SJSA1 (cell line): ENCODE measurements at regions not wholly inside any gene's neighbourhood (a gene's known extent, or its start where the extent isn't known, plus 50 kb on each side); places are given as distances from the start of the nearest gene placed in this dataset.
"Not testable (repeated sequence)": the region's sequence is repeated elsewhere in the genome, so short reads cannot be mapped to it uniquely, and the experiment has no call there.

Experiments used
- DNase-seq, 2 experiments: peaks; one replicate each; pipeline ENCODE4 v3.0.0-alpha.2; 2015 to 2020; ENCODE audit warnings: low spot score in 2 of 2, low read depth in 1 of 2
- H3K27ac ChIP-seq: fragments of 250-450 bp; sonication (Bioruptor Pico); 2 replicates; pipeline ENCODE4 v1.5.1; 2020; ENCODE audit warnings: mild to moderate bottlenecking, moderate library complexity
- H3K27me3 ChIP-seq: fragments of 250-450 bp; sonication (Bioruptor Pico); replicated peaks from 2 replicates; pipeline ENCODE4 v1.5.1; 2020; ENCODE audit warnings: mild to moderate bottlenecking, moderate library complexity
- H3K36me3 ChIP-seq: fragments of 250-450 bp; sonication (Bioruptor Pico); 2 replicates; pipeline ENCODE4 v1.5.1; 2020; ENCODE audit warnings: mild to moderate bottlenecking
- H3K4me1 ChIP-seq: fragments of 250-450 bp; sonication (Bioruptor Pico); replicated peaks from 2 replicates; pipeline ENCODE4 v1.6.1; 2021; ENCODE audit warnings: mild to moderate bottlenecking
- H3K4me3 ChIP-seq: fragments of 250-450 bp; sonication (Bioruptor Pico); 2 replicates; pipeline ENCODE4 v1.5.1; 2020; ENCODE audit warnings: mild to moderate bottlenecking
- H3K9me3 ChIP-seq: fragments of 250-450 bp; sonication (Bioruptor Pico); replicated peaks from 2 replicates; pipeline ENCODE4 v1.5.1; 2020; ENCODE audit warnings: mild to moderate bottlenecking

- not testable (repeated sequence) for H3K4me1 ChIP-seq, H3K36me3 ChIP-seq, H3K4me3 ChIP-seq, H3K27ac ChIP-seq, H3K27me3 ChIP-seq, DNase-seq, H3K9me3 ChIP-seq
Measured at GRCh38 chr13:18276280-18276679, 905.3 kb downstream of the TUBA3C start.

GRCh38 chr13:18273785-18274514, 907.7 kb downstream of the TUBA3C start:
- not testable (repeated sequence) for DNase-seq, H3K36me3 ChIP-seq, H3K4me3 ChIP-seq, H3K27me3 ChIP-seq, H3K9me3 ChIP-seq, H3K4me1 ChIP-seq, H3K27ac ChIP-seq

GRCh38 chr13:18258801-18259419, 922.7 kb downstream of the TUBA3C start:
- H3K27me3 ChIP-seq, DNase-seq, H3K27ac ChIP-seq, H3K36me3 ChIP-seq, H3K9me3 ChIP-seq, H3K4me1 ChIP-seq, H3K4me3 ChIP-seq: not testable (repeated sequence)

GRCh38 chr13:18257686-18258085, 923.9 kb downstream of the TUBA3C start:
- H3K27me3 ChIP-seq, H3K9me3 ChIP-seq, H3K36me3 ChIP-seq, H3K4me1 ChIP-seq, H3K27ac ChIP-seq, H3K4me3 ChIP-seq, DNase-seq: not testable (repeated sequence)

- not testable (repeated sequence) for DNase-seq, H3K4me1 ChIP-seq, H3K9me3 ChIP-seq, H3K36me3 ChIP-seq, H3K27ac ChIP-seq, H3K27me3 ChIP-seq, H3K4me3 ChIP-seq
Measured at GRCh38 chr13:18252848-18253247, 928.8 kb downstream of the TUBA3C start.

- not testable (repeated sequence) for DNase-seq, H3K27me3 ChIP-seq, H3K4me1 ChIP-seq, H3K36me3 ChIP-seq, H3K9me3 ChIP-seq, H3K27ac ChIP-seq, H3K4me3 ChIP-seq
Measured at GRCh38 chr13:18248533-18249240, 932.9 kb downstream of the TUBA3C start.

- not testable (repeated sequence) for H3K9me3 ChIP-seq, H3K27me3 ChIP-seq, H3K4me3 ChIP-seq, H3K4me1 ChIP-seq, H3K36me3 ChIP-seq, DNase-seq, H3K27ac ChIP-seq
Measured at GRCh38 chr13:18240086-18240485, 941.5 kb downstream of the TUBA3C start.

GRCh38 chr13:18238586-18238985, 943.0 kb downstream of the TUBA3C start:
- not testable (repeated sequence) for DNase-seq, H3K4me3 ChIP-seq, H3K27me3 ChIP-seq, H3K4me1 ChIP-seq, H3K36me3 ChIP-seq, H3K9me3 ChIP-seq, H3K27ac ChIP-seq

- H3K27ac ChIP-seq = no peak overlapping the region
- no peaks in the 10 kb centered on the region for H3K4me1 ChIP-seq
- no peaks in the 10 kb centered on the region for H3K9me3 ChIP-seq
- no peaks in the 10 kb centered on the region for H3K27me3 ChIP-seq
- DNase-seq = no peak
- no peak overlapping the region for H3K4me3 ChIP-seq
- H3K36me3 ChIP-seq = no peaks in the 10 kb centered on the region
Measured at GRCh38 chr13:18236528-18236815, 945.2 kb downstream of the TUBA3C start.

- Histone ChIP-seq H3K4me3 (no peak overlapping the region), H3K4me1 (no peaks in the 10 kb centered on the region), H3K36me3 (no peaks in the 10 kb centered on the region), H3K27ac (no peak overlapping the region), H3K9me3 (no peaks in the 10 kb centered on the region), H3K27me3 (no peaks in the 10 kb centered on the region)
- DNase-seq = no peak
Measured at GRCh38 chr13:18235756-18236527, 945.7 kb downstream of the TUBA3C start.

GRCh38 chr13:18235172-18235571, 946.5 kb downstream of the TUBA3C start:
- no peaks in the 10 kb centered on the region for H3K4me1 ChIP-seq
- H3K27me3 ChIP-seq = no peaks in the 10 kb centered on the region
- no peak for DNase-seq
- H3K9me3 ChIP-seq = no peaks in the 10 kb centered on the region
- H3K36me3 ChIP-seq = no peaks in the 10 kb centered on the region
- no peak overlapping the region for H3K4me3 ChIP-seq
- H3K27ac ChIP-seq = no peak overlapping the region

- H3K27ac ChIP-seq, H3K4me3 ChIP-seq, H3K9me3 ChIP-seq, H3K4me1 ChIP-seq, H3K36me3 ChIP-seq, H3K27me3 ChIP-seq, DNase-seq: not testable (repeated sequence)
Measured at GRCh38 chr13:18234451-18234850, 947.2 kb downstream of the TUBA3C start.

GRCh38 chr13:18233783-18234299, 947.8 kb downstream of the TUBA3C start:
- no peak overlapping the region for H3K27ac ChIP-seq
- DNase-seq = no peak
- no peaks in the 10 kb centered on the region for H3K27me3 ChIP-seq
- no peaks in the 10 kb centered on the region for H3K9me3 ChIP-seq
- no peak overlapping the region for H3K4me3 ChIP-seq
- no peaks in the 10 kb centered on the region for H3K4me1 ChIP-seq
- no peaks in the 10 kb centered on the region for H3K36me3 ChIP-seq
